ENCODE measurements at regions not wholly inside any gene's neighbourhood (a gene's known extent, or its start where the extent isn't known, plus 50 kb on each side); places are given as distances from the start of the nearest gene placed in this dataset.

- TF ChIP-seq Cebpa-rat (IDR thresholded peaks at IDR 0.05): no peak
- H3K4me1 ChIP-seq: no peaks in the 10 kb centered on the region
- H3K4me2 ChIP-seq: no peak overlapping the region
- no peaks in the 10 kb centered on the region for H3K36me3 ChIP-seq
- no peak overlapping the region for H3K4me3 ChIP-seq
- no peaks in the 10 kb centered on the region for H3K27me3 ChIP-seq
- no peak overlapping the region for H3K9ac ChIP-seq
- H4K20me1 ChIP-seq: no peaks in the 10 kb centered on the region
- no peak overlapping the region for H3K27ac ChIP-seq
- peaks cover 0 to 28% (median 0%) of the 10 kb centered on the region in 11 experiments; a peak in 4 of 22 replicates for H3K9me3 ChIP-seq (replicated peaks in 1 of 11)
These were observed 658.2 kb downstream of the HACE1 start for GRCh38 chr6:104201557-104201956.

- Histone ChIP-seq H3K4me3 (no peak overlapping the region), H3K9ac (no peak overlapping the region), H3K27ac (no peak overlapping the region)
These were observed 672.1 kb downstream of the HACE1 start for GRCh38 chr6:104187616-104188015.

DNA sequence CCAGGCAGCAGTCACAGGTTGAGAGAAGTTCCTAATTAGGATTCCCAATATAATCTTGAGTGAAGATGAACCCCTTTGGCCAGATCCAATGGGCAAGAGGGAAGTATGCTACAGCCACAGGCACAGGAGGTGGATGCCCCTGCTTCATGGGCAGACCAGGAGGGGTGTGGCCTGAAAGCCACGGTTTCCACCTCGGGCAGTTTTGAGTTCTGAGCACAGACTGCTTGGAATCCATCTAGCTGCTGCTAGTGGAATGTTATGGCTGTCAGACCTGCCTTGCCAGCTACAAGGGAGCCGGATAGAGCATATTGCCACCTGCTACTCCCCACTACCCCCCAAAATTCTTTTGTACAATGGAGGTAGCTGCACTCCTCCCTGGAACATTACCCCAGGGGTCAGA is 672.9 kb downstream of the HACE1 start:
- no peaks in the 10 kb centered on the region for H3K27me3 ChIP-seq
- no peak overlapping the region for H3K4me3 ChIP-seq
- H3K36me3 ChIP-seq: no peaks in the 10 kb centered on the region; a peak in 1 of 22 replicates
- TF ChIP-seq Cebpa-rat (IDR thresholded peaks at IDR 0.05): no peak
- no peak overlapping the region for H3K9ac ChIP-seq
- H3K9me3 ChIP-seq (replicated peaks in 1 of 11): peaks cover 0 to 33% (median 14%) of the 10 kb centered on the region in 11 experiments; a peak in 16 of 22 replicates
- H3K4me2 ChIP-seq: no peak overlapping the region
- no peaks in the 10 kb centered on the region for H3K4me1 ChIP-seq
- no peaks in the 10 kb centered on the region for H4K20me1 ChIP-seq
- no peak overlapping the region for H3K27ac ChIP-seq

More at GRCh38 chr6:104187616-104188015, 672.1 kb downstream of the HACE1 start:
- no peak for TF ChIP-seq Cebpa-rat (IDR thresholded peaks at IDR 0.05)
- Histone ChIP-seq H3K4me1 (no peaks in the 10 kb centered on the region), H3K36me3 (no peaks in the 10 kb centered on the region; a peak in 1 of 22 replicates), H4K20me1 (no peaks in the 10 kb centered on the region), H3K27me3 (no peaks in the 10 kb centered on the region), H3K9me3 (replicated peaks in 1 of 11) (peaks cover 0 to 40% (median 14%) of the 10 kb centered on the region in 11 experiments; a peak in 16 of 22 replicates), H3K4me2 (no peak overlapping the region)

DNA sequence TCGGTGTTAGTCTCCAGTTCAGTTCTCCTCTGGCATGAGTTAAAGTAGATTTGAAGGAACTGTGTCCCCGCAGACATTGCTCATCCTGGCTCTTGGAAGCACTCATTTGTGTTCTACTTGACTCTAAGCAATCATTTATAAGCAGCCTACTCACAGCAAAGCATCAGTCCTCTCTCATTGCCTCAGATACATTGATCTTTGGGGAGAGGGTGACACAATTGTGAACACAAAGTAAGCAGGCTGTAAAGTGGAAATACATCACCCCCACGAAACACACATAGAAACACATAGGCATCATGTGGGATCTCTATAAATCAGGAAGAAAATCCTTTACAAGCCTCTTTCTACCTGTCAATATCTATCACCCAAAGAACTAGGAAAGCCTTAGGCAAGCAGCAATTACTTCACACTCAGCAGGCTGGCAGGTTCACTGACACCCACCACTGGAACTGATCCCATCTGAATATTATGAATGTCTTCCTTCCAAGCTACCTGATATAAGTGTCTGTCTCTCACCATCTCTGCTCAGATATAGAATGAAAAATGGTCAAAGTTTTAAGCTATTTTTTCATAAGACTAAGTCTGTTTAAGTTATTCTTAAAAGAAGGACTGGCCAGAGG is 675.8 kb downstream of the HACE1 start:
- H3K9me3 ChIP-seq (replicated peaks in 1 of 11): peaks cover 0 to 16% (median 0%) of the 10 kb centered on the region in 11 experiments; a peak in 1 of 22 replicates
- no peak overlapping the region for H3K4me2 ChIP-seq
- no peak overlapping the region for H3K9ac ChIP-seq
- no peak for TF ChIP-seq Cebpa-rat (IDR thresholded peaks at IDR 0.05)
- H3K27me3 ChIP-seq: no peaks in the 10 kb centered on the region
- no peak overlapping the region for H3K27ac ChIP-seq
- H3K4me3 ChIP-seq: no peak overlapping the region
- H3K36me3 ChIP-seq: no peaks in the 10 kb centered on the region; a peak in 1 of 22 replicates
- H4K20me1 ChIP-seq: no peaks in the 10 kb centered on the region
- H3K4me1 ChIP-seq: no peaks in the 10 kb centered on the region

- Histone ChIP-seq H3K36me3 (no peaks in the 10 kb centered on the region; a peak in 1 of 22 replicates), H3K9me3 (replicated peaks in 1 of 11) (peaks cover 0 to 16% (median 0%) of the 10 kb centered on the region in 11 experiments; a peak in 1 of 22 replicates), H3K4me3 (no peak overlapping the region), H3K27ac (no peak overlapping the region), H3K27me3 (no peaks in the 10 kb centered on the region), H3K4me2 (no peak overlapping the region), H4K20me1 (no peaks in the 10 kb centered on the region), H3K4me1 (no peaks in the 10 kb centered on the region), H3K9ac (no peak overlapping the region)
- no peak for TF ChIP-seq Cebpa-rat (IDR thresholded peaks at IDR 0.05)
These were observed 676.9 kb downstream of the HACE1 start for GRCh38 chr6:104182811-104183210.

- no peak for TF ChIP-seq Cebpa-rat (IDR thresholded peaks at IDR 0.05)
- H3K27ac ChIP-seq: no peak overlapping the region
- no peak overlapping the region for H3K9ac ChIP-seq
- no peaks in the 10 kb centered on the region for H3K9me3 ChIP-seq (replicated peaks in 1 of 11)
- H3K27me3 ChIP-seq: no peaks in the 10 kb centered on the region
- no peak overlapping the region for H3K4me3 ChIP-seq
- H3K4me1 ChIP-seq: peaks cover 0 to 5% (median 0%) of the 10 kb centered on the region in 10 experiments; a peak in 1 of 20 replicates
- no peak overlapping the region for H3K4me2 ChIP-seq
- no peaks in the 10 kb centered on the region for H4K20me1 ChIP-seq
- H3K36me3 ChIP-seq: no peaks in the 10 kb centered on the region
These were observed 686.1 kb downstream of the HACE1 start for GRCh38 chr6:104173668-104174067.

DNA sequence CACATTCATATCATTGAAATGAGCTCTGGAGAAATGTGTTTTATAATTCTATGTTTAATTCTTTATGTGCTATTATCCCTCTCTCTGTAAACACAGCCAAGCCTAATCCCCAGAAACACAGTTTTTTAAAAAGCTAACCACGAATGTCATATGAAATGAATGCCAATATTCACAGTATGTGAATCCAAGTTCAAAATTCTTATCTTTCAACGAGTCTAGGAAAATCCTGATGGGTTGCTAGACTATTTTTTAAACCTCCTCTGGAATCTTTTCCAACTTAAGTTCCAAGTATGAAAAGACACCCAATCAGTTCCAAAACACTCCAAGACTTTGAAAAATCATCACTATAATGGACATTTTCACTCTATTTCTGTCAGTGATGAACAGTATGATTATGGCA is 689.3 kb downstream of the HACE1 start:
- Histone ChIP-seq H3K4me2 (no peak overlapping the region), H3K27me3 (no peaks in the 10 kb centered on the region), H3K9ac (no peak overlapping the region), H3K9me3 (replicated peaks in 1 of 11) (peaks cover 9 to 17% (median 12%) of the 10 kb centered on the region in 11 experiments; a peak in 21 of 22 replicates), H3K36me3 (no peaks in the 10 kb centered on the region), H3K4me1 (peaks cover 0 to 5% (median 0%) of the 10 kb centered on the region in 10 experiments; a peak in 1 of 20 replicates), H4K20me1 (no peaks in the 10 kb centered on the region), H3K4me3 (no peak overlapping the region), H3K27ac (no peak overlapping the region)
- no peak for TF ChIP-seq Cebpa-rat (IDR thresholded peaks at IDR 0.05)

DNA sequence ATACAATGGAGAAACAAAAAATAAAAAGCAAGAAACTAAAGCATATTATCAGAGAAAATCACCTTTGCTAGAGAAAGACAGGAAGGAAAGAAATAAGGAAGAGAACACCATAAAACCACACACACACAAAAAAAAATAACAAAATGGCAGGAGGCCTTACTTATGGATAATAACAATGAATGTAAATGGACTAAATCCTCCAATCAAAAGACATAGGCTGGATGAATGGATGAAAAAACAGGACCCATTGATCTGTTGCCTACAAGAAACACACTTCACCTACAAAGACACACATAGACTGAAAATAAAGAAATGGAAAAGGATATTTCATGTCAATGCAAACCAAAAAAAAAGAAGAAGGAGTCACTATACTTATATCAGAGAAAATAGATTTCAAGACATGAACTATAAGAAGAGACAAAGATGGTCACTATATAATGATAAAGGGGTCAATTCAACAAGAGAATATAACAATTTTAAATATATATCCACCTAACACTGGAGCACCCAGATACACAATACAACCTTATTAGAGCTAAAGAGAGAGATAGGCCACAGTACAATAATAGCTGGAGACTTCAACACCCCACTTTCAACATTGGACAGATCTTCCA is 693.6 kb downstream of the HACE1 start:
- Histone ChIP-seq H3K4me1 (peaks cover 0 to 5% (median 0%) of the 10 kb centered on the region in 10 experiments; a peak in 1 of 20 replicates), H3K4me3 (no peak overlapping the region), H4K20me1 (no peaks in the 10 kb centered on the region), H3K27ac (no peak overlapping the region), H3K27me3 (no peaks in the 10 kb centered on the region), H3K9ac (no peak overlapping the region), H3K36me3 (no peaks in the 10 kb centered on the region), H3K9me3 (replicated peaks in 1 of 11) (peaks cover 11 to 25% (median 19%) of the 10 kb centered on the region in 11 experiments; a peak in 21 of 22 replicates), H3K4me2 (no peak overlapping the region)
- no peak for TF ChIP-seq Cebpa-rat (IDR thresholded peaks at IDR 0.05)

DNA sequence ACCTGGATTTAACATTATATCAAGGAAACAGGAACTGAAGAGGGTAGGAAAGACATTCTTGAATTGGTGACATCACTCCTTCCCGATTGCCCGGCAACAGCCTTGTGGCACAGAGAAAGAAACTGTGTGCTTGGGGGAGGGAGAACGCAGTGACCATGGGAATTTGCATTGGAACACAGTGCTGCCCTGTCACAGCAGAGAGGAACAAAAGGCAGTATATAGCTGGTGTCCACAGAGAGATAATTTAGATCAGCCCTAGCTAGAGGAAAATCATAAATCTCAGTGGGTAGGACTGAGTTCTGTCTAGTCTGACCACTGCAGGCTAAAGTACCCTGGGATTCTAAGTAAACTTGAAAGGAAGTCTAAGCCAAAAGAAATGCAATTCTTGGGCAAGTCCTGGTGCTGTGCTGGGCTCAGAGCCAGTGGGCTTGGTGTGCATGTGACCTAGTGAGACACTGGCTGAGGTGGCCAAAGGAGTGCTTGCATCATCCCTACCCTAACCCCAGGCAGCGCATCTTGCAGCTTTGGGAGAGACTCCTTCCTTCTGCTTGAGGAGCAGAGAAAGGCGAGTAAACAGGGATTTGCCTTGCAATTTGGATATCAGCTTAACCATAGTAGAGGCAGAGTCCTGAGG is 697.6 kb downstream of the HACE1 start:
- H4K20me1 ChIP-seq: no peaks in the 10 kb centered on the region

More for the DNA sequence above, 697.6 kb downstream of the HACE1 start:
- H3K4me3 ChIP-seq: no peak overlapping the region
- no peaks in the 10 kb centered on the region for H3K36me3 ChIP-seq
- no peak overlapping the region for H3K9ac ChIP-seq
- H3K27ac ChIP-seq: no peak overlapping the region
- no peaks in the 10 kb centered on the region for H3K4me1 ChIP-seq
- TF ChIP-seq Cebpa-rat (IDR thresholded peaks at IDR 0.05): no peak
- H3K27me3 ChIP-seq: no peaks in the 10 kb centered on the region
- peaks cover 11 to 25% (median 19%) of the 10 kb centered on the region in 11 experiments; a peak in 21 of 22 replicates for H3K9me3 ChIP-seq (replicated peaks in 1 of 11)
- no peak overlapping the region; a peak in 1 of 22 replicates for H3K4me2 ChIP-seq

Measured in BLaER1 treated with 17β-estradiol and CSF1 and Interleukin-3, amounts not matched to agents 10 nM and 100 nM (cell line).